ENCODE measurements at regions not wholly inside any gene's neighbourhood (a gene's known extent, or its start where the extent isn't known, plus 50 kb on each side); places are given as distances from the start of the nearest gene placed in this dataset.

- peak; percentile 36 to 66 for DNase-seq
- Histone ChIP-seq H3K4me1 (peaks cover 55% of the 10 kb centered on the region), H3K4me3 (ENCODE audit: low read depth, low read length) (no peak overlapping the region), H3K9me3 (no peaks in the 10 kb centered on the region), H3K36me3 (ENCODE audit: control insufficient read depth, insufficient read depth, low read length) (no peaks in the 10 kb centered on the region), H3K27me3 (replicated peaks; ENCODE audit: control insufficient read depth, insufficient read depth, low read length) (no peaks in the 10 kb centered on the region)
- H3K27me3 Mint-ChIP-seq (ENCODE audit: insufficient read depth, unreplicated experiment) = no peaks in the 10 kb centered on the region
- peaks cover 5% of the 10 kb centered on the region for H3K36me3 Mint-ChIP-seq (ENCODE audit: insufficient read depth, unreplicated experiment)
- no TSS peak for BruUV-seq (replicated peaks)
- H3K9me3 Mint-ChIP-seq (ENCODE audit: unreplicated experiment) = no peaks in the 10 kb centered on the region
- H3K27ac Mint-ChIP-seq (ENCODE audit: unreplicated experiment) = peak overlapping the region; percentile 14
- peak overlapping the region; percentile 8 for H3K4me3 Mint-ChIP-seq (ENCODE audit: unreplicated experiment)
- POLR2A ChIA-PET = interaction anchor here (1.0 kb wide), 1 partner anchor 200 kb away, joined by 3 read pairs; the partner anchor contains the start of gene SOX4
- TF ChIP-seq CTCF (IDR thresholded peaks at IDR 0.05; ENCODE audit: insufficient read depth in 1 of 2, low read depth in 1 of 2, low read length in 1 of 2, severe bottlenecking in 1 of 2, unreplicated experiment in 1 of 2) = no peak
- intact Hi-C loops (cut with micrococcal nuclease; ENCODE audit: unreplicated experiment) = no loop called here
- H3K4me1 Mint-ChIP-seq (ENCODE audit: low read depth, unreplicated experiment) = peaks cover 30% of the 10 kb centered on the region
- CTCF ChIA-PET = interaction anchor here (0.8 kb wide), 1 partner anchor 195 kb away, joined by 3 read pairs; no protein-coding TSS in a partner anchor
These were observed 199.9 kb upstream of the SOX4 start for GRCh38 chr6:21393441-21394165.

- peaks cover 62% of the 10 kb centered on the region for H3K4me1 ChIP-seq
- Mint-ChIP-seq H3K9me3 (ENCODE audit: unreplicated experiment) (peaks cover 9% of the 10 kb centered on the region), H3K27me3 (ENCODE audit: insufficient read depth, unreplicated experiment) (no peaks in the 10 kb centered on the region), H3K4me3 (ENCODE audit: unreplicated experiment) (no peak overlapping the region), H3K27ac (ENCODE audit: unreplicated experiment) (peak overlapping the region; percentile 14), H3K4me1 (ENCODE audit: low read depth, unreplicated experiment) (peaks cover 41% of the 10 kb centered on the region), H3K36me3 (ENCODE audit: insufficient read depth, unreplicated experiment) (peaks cover 5% of the 10 kb centered on the region)
- no TSS peak for BruUV-seq (replicated peaks)
- H3K4me3 ChIP-seq (ENCODE audit: low read depth, low read length) = no peak overlapping the region
- ChIA-PET POLR2A (interaction anchor here (1.0 kb wide), 1 partner anchor 198 kb away, joined by 3 read pairs; the partner anchor contains the start of gene SOX4), CTCF (interaction anchor here (0.5 kb wide), 1 partner anchor 14 kb away, joined by 4 read pairs; no protein-coding TSS in a partner anchor)
- no peaks in the 10 kb centered on the region for H3K27me3 ChIP-seq (replicated peaks; ENCODE audit: control insufficient read depth, insufficient read depth, low read length)
- no peaks in the 10 kb centered on the region for H3K9me3 ChIP-seq
- H3K36me3 ChIP-seq (ENCODE audit: control insufficient read depth, insufficient read depth, low read length) = no peaks in the 10 kb centered on the region
- TF ChIP-seq CTCF (IDR thresholded peaks at IDR 0.05; ENCODE audit: insufficient read depth in 1 of 2, low read depth in 1 of 2, low read length in 1 of 2, severe bottlenecking in 1 of 2, unreplicated experiment in 1 of 2) = no peak
- peak; percentile 52 to 67 for DNase-seq
- intact Hi-C loops (cut with micrococcal nuclease; ENCODE audit: unreplicated experiment) = loop anchor here (1.0 to 5.0 kb wide), 3 partner anchors 9 to 72 kb away; no protein-coding TSS in a partner anchor
These were observed 198.4 kb upstream of the SOX4 start for GRCh38 chr6:21395121-21395520.

- H3K36me3 ChIP-seq (ENCODE audit: control insufficient read depth, insufficient read depth, low read length) = no peaks in the 10 kb centered on the region
- H3K4me3 ChIP-seq (ENCODE audit: low read depth, low read length) = no peak overlapping the region
- H3K36me3 Mint-ChIP-seq (ENCODE audit: insufficient read depth, unreplicated experiment) = no peaks in the 10 kb centered on the region
- POLR2A ChIA-PET = no interaction called here
- H3K4me3 Mint-ChIP-seq (ENCODE audit: unreplicated experiment) = no peak overlapping the region
- H3K27me3 Mint-ChIP-seq (ENCODE audit: insufficient read depth, unreplicated experiment) = no peaks in the 10 kb centered on the region
- intact Hi-C loops (cut with micrococcal nuclease; ENCODE audit: unreplicated experiment) = loop anchor here (5.0 kb wide), 1 partner anchor 71 kb away; no protein-coding TSS in a partner anchor
- TF ChIP-seq CTCF (IDR thresholded peaks at IDR 0.05; ENCODE audit: insufficient read depth in 1 of 2, low read depth in 1 of 2, low read length in 1 of 2, severe bottlenecking in 1 of 2, unreplicated experiment in 1 of 2) = no peak
- H3K9me3 Mint-ChIP-seq (ENCODE audit: unreplicated experiment) = peaks cover 9% of the 10 kb centered on the region
- peaks cover 34% of the 10 kb centered on the region for H3K4me1 Mint-ChIP-seq (ENCODE audit: low read depth, unreplicated experiment)
- DNase-seq = no peak
- no peaks in the 10 kb centered on the region for H3K27me3 ChIP-seq (replicated peaks; ENCODE audit: control insufficient read depth, insufficient read depth, low read length)
- H3K9me3 ChIP-seq = no peaks in the 10 kb centered on the region
- H3K4me1 ChIP-seq = peaks cover 64% of the 10 kb centered on the region
- CTCF ChIA-PET = no interaction called here
- H3K27ac Mint-ChIP-seq (ENCODE audit: unreplicated experiment) = peak overlapping the region; percentile 14
- BruUV-seq (replicated peaks) = no TSS peak
These were observed 197.2 kb upstream of the SOX4 start for GRCh38 chr6:21396313-21396712.
